OCI-LY3 (cell line): ENCODE measurements at regions not wholly inside any gene's neighbourhood (a gene's known extent, or its start where the extent isn't known, plus 50 kb on each side); places are given as distances from the start of the nearest gene placed in this dataset.

ENCODE experiments used
- EZH2phosphoT487 ChIP-seq: fragments of 200-600 bp; shearing (Covaris generic); IDR thresholded peaks from 2 replicates; pipeline ENCODE4 v1.6.1; 2018; ENCODE audit warnings: antibody characterized with exemption, mixed run types, low read depth
- TF ChIP-seq, protein P1 (sequence below): fragments of 200-600, 300-600 bp; sonication (generic); IDR thresholded peaks from 2 replicates; pipeline ENCODE4 v1.5.1; 2014; ENCODE audit warnings: antibody characterized with exemption, low read length, low read depth

DNA sequence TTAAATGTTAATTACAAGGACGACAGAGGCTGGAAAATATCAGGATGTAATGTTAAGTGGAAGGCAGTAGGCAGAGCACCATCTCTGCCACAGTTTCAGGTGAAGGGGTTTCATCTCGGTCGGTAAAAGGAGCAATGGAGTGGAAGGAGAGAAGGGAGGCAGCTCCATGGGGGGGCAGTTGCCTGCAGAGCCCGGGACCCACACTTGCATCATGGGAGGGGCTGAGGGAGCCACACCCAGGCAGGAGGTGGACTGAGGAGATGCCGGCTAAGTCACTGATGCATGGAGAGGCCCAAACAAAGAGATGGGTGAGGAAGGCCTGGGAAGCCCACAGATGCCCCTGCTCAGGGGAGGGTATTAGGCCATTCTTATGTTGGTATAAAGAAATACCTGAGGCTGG, 1470.9 kb downstream of the BRD1 start:
- no peak for TF ChIP-seq EZH2phosphoT487
- TF ChIP-seq, protein P1, sequence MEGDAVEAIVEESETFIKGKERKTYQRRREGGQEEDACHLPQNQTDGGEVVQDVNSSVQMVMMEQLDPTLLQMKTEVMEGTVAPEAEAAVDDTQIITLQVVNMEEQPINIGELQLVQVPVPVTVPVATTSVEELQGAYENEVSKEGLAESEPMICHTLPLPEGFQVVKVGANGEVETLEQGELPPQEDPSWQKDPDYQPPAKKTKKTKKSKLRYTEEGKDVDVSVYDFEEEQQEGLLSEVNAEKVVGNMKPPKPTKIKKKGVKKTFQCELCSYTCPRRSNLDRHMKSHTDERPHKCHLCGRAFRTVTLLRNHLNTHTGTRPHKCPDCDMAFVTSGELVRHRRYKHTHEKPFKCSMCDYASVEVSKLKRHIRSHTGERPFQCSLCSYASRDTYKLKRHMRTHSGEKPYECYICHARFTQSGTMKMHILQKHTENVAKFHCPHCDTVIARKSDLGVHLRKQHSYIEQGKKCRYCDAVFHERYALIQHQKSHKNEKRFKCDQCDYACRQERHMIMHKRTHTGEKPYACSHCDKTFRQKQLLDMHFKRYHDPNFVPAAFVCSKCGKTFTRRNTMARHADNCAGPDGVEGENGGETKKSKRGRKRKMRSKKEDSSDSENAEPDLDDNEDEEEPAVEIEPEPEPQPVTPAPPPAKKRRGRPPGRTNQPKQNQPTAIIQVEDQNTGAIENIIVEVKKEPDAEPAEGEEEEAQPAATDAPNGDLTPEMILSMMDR: no peak
